VCaP (cell line): ENCODE measurements at regions not wholly inside any gene's neighbourhood (a gene's known extent, or its start where the extent isn't known, plus 50 kb on each side); places are given as distances from the start of the nearest gene placed in this dataset.
"Not testable (repeated sequence)": the region's sequence is repeated elsewhere in the genome, so short reads cannot be mapped to it uniquely, and the experiment has no call there.

Source experiments
- H3K27ac ChIP-seq: fragments of 450-650 bp; 2 replicates; pipeline ENCODE4 v1.5.1; 2017
- CTCF ChIP-seq: fragments of 450-650 bp; conservative IDR thresholded peaks from 2 replicates; pipeline ENCODE4 v1.5.1; 2017; ENCODE audit warnings: mild to moderate bottlenecking, moderate library complexity

GRCh38 chr2:428591-428990, 140.7 kb upstream of the ALKAL2 start:
- TF ChIP-seq CTCF: no peak
- no peak overlapping the region for H3K27ac ChIP-seq

GRCh38 chr2:426696-427095, 138.8 kb upstream of the ALKAL2 start:
- H3K27ac ChIP-seq: not testable (repeated sequence)

- TF ChIP-seq CTCF: no peak
- H3K27ac ChIP-seq: no peak overlapping the region
Measured at GRCh38 chr2:425947-426346, 138.1 kb upstream of the ALKAL2 start.

- H3K27ac ChIP-seq: no peak overlapping the region
- no peak for TF ChIP-seq CTCF
Measured at GRCh38 chr2:425243-425642, 137.4 kb upstream of the ALKAL2 start.

GRCh38 chr2:424306-425171, 136.6 kb upstream of the ALKAL2 start:
- TF ChIP-seq CTCF: no peak
- no peak overlapping the region for H3K27ac ChIP-seq

GRCh38 chr2:423479-423878, 135.6 kb upstream of the ALKAL2 start:
- H3K27ac ChIP-seq: no peak overlapping the region
- TF ChIP-seq CTCF: no peak

- no peak overlapping the region for H3K27ac ChIP-seq
- TF ChIP-seq CTCF: no peak
Measured at GRCh38 chr2:422676-423435, 135.0 kb upstream of the ALKAL2 start.

- H3K27ac ChIP-seq: no peak overlapping the region
- no peak for TF ChIP-seq CTCF
Measured at GRCh38 chr2:421406-421805, 133.5 kb upstream of the ALKAL2 start.
